DND-41 (cell line): ENCODE measurements at regions not wholly inside any gene's neighbourhood (a gene's known extent, or its start where the extent isn't known, plus 50 kb on each side); places are given as distances from the start of the nearest gene placed in this dataset.

Experiments used
- EZH2 ChIP-seq: IDR thresholded peaks from 3 replicates; pipeline ENCODE4 v1.6.1; 2012; ENCODE audit warnings: borderline replicate concordance, low read depth, mild to moderate bottlenecking, moderate library complexity, low read length, inconsistent platforms; ENCODE audit not compliant: severe bottlenecking
- TF ChIP-seq, protein P1 (sequence below): IDR thresholded peaks from 2 replicates; pipeline ENCODE4 v1.5.1; 2012; ENCODE audit warnings: borderline replicate concordance, low read length, moderate library complexity, mild to moderate bottlenecking; ENCODE audit not compliant: poor library complexity, severe bottlenecking; ENCODE audit errors: extremely low read depth

GRCh38 chr11:82183346-82183745 lies 550.3 kb downstream of the FAM181B start:
- TF ChIP-seq, protein P1, sequence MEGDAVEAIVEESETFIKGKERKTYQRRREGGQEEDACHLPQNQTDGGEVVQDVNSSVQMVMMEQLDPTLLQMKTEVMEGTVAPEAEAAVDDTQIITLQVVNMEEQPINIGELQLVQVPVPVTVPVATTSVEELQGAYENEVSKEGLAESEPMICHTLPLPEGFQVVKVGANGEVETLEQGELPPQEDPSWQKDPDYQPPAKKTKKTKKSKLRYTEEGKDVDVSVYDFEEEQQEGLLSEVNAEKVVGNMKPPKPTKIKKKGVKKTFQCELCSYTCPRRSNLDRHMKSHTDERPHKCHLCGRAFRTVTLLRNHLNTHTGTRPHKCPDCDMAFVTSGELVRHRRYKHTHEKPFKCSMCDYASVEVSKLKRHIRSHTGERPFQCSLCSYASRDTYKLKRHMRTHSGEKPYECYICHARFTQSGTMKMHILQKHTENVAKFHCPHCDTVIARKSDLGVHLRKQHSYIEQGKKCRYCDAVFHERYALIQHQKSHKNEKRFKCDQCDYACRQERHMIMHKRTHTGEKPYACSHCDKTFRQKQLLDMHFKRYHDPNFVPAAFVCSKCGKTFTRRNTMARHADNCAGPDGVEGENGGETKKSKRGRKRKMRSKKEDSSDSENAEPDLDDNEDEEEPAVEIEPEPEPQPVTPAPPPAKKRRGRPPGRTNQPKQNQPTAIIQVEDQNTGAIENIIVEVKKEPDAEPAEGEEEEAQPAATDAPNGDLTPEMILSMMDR: no peak
- TF ChIP-seq EZH2: no peak
